Hematopoietic multipotent progenitor cell (in vitro differentiated cells): ENCODE measurements at regions not wholly inside any gene's neighbourhood (a gene's known extent, or its start where the extent isn't known, plus 50 kb on each side); places are given as distances from the start of the nearest gene placed in this dataset.
"Not testable (repeated sequence)": the region's sequence is repeated elsewhere in the genome, so short reads cannot be mapped to it uniquely, and the experiment has no call there.

Experiments
- DNase-seq, 3 donors: peaks; one replicate each; pipeline ENCODE4 v3.0.0-alpha.2; 2011 to 2015; ENCODE audit warnings: low read depth in 2 of 3, low spot score in 2 of 3

GRCh38 chr9:42239445-42240260 lies 56.2 kb downstream of the SPATA31A6 start:
- not testable (repeated sequence) for DNase-seq

GRCh38 chr9:42240261-42240579 lies 56.8 kb downstream of the SPATA31A6 start:
- DNase-seq = not testable (repeated sequence)

GRCh38 chr9:42243211-42243610 lies 59.8 kb downstream of the SPATA31A6 start:
- DNase-seq = not testable (repeated sequence)

GRCh38 chr9:42243822-42244221 lies 60.4 kb downstream of the SPATA31A6 start:
- not testable (repeated sequence) for DNase-seq

- not testable (repeated sequence) for DNase-seq
Observed at GRCh38 chr9:42268729-42269128, 85.3 kb downstream of the SPATA31A6 start.

GRCh38 chr9:42269171-42269570 lies 85.7 kb downstream of the SPATA31A6 start:
- DNase-seq = not testable (repeated sequence)

GRCh38 chr9:42273191-42273590 lies 89.7 kb downstream of the SPATA31A6 start:
- not testable (repeated sequence) for DNase-seq

- no peak for DNase-seq
Observed at GRCh38 chr9:42275141-42275540, 91.7 kb downstream of the SPATA31A6 start.

- not testable (repeated sequence) for DNase-seq
Observed at GRCh38 chr9:42282531-42283178, 99.2 kb downstream of the SPATA31A6 start.

GRCh38 chr9:42283179-42283543 lies 99.7 kb downstream of the SPATA31A6 start:
- DNase-seq = not testable (repeated sequence)

GRCh38 chr9:42286145-42286845 lies 102.8 kb downstream of the SPATA31A6 start:
- DNase-seq = not testable (repeated sequence)

GRCh38 chr9:42288002-42288864 lies 104.8 kb downstream of the SPATA31A6 start:
- not testable (repeated sequence) for DNase-seq

- not testable (repeated sequence) for DNase-seq
Observed at GRCh38 chr9:42288865-42289229, 105.4 kb downstream of the SPATA31A6 start.

- DNase-seq = not testable (repeated sequence)
Observed at GRCh38 chr9:42300124-42300523, 116.7 kb downstream of the SPATA31A6 start.

- not testable (repeated sequence) for DNase-seq
Observed at GRCh38 chr9:42306625-42307024, 123.2 kb downstream of the SPATA31A6 start.

GRCh38 chr9:42307449-42307848 lies 124.0 kb downstream of the SPATA31A6 start:
- DNase-seq = not testable (repeated sequence)

- DNase-seq = not testable (repeated sequence)
Observed at GRCh38 chr9:42310972-42311371, 127.5 kb downstream of the SPATA31A6 start.

- DNase-seq = not testable (repeated sequence)
Observed at GRCh38 chr9:42316026-42316425, 132.6 kb downstream of the SPATA31A6 start.

GRCh38 chr9:42317677-42318076 lies 134.2 kb downstream of the SPATA31A6 start:
- DNase-seq = not testable (repeated sequence)

GRCh38 chr9:42323084-42323809 lies 139.8 kb downstream of the SPATA31A6 start:
- not testable (repeated sequence) for DNase-seq
